Endothelial cell of umbilical vein (primary cell): ENCODE measurements at regions not wholly inside any gene's neighbourhood (a gene's known extent, or its start where the extent isn't known, plus 50 kb on each side); places are given as distances from the start of the nearest gene placed in this dataset.

Experiments used
- BruUV-seq: library from RNA; stranded (reverse); fragments of 400-500 nt; replicated peaks from 2 replicates; lab custom pipeline; 2021; lab: Mats Ljungman, UMichigan
- CTCF ChIA-PET: fragments of 300-600, 350-600 bp; sonication (Branson Sonifier 250); formaldehyde crosslinking; loops from one replicate; lab custom pipeline; 2021; ENCODE audit warnings: antibody characterized with exemption, inconsistent platforms; lab: Charles Lee
- POLR2A ChIA-PET: fragments of 300-600, 350-600 bp; sonication (Branson Sonifier 250); formaldehyde crosslinking; loops from one replicate; lab custom pipeline; 2021; ENCODE audit warnings: antibody characterized with exemption, inconsistent platforms; lab: Charles Lee
- DNase-seq: peaks from one replicate; pipeline ENCODE4 v3.0.0-alpha.2; 2011; ENCODE audit warnings: low read depth, low spot score
- FAIRE-seq: peaks from 2 replicates; lab custom pipeline; 2011; peaks lifted over from hg19 to GRCh38; lab: Jason Lieb, UNC
- H2AFZ ChIP-seq: 2 replicates; pipeline ENCODE4 v1.6.0; 2012; ENCODE audit warnings: low read depth, low read length, control low read depth, inconsistent platforms
- H3K27ac ChIP-seq: 2 replicates; pipeline ENCODE4 v1.5.1; 2011; ENCODE audit warnings: low read depth, mild to moderate bottlenecking, control low read depth, low read length, moderate library complexity; ENCODE audit not compliant: insufficient read depth
- H3K27me3 ChIP-seq, 2 experiments: 2 replicates each; pipeline versions ENCODE4 v1.6.0 to v1.6.1; 2011; ENCODE audit warnings: low read length in 2 of 2, mixed read lengths in 1 of 2; ENCODE audit not compliant: control insufficient read depth in 2 of 2, insufficient read depth in 2 of 2
- H3K36me3 ChIP-seq, 2 experiments: 2 replicates in 1 of 2; 3 replicates in 1 of 2; pipeline ENCODE4 v1.5.1; 2011; ENCODE audit warnings: low read length in 2 of 2, mild to moderate bottlenecking in 1 of 2, moderate library complexity in 1 of 2; ENCODE audit not compliant: control insufficient read depth in 2 of 2, insufficient read depth in 2 of 2; ENCODE audit errors: extremely low read depth in 1 of 2
- H3K4me1 ChIP-seq: 3 replicates; pipeline ENCODE4 v1.5.1; 2011; ENCODE audit warnings: mild to moderate bottlenecking, low read length; ENCODE audit not compliant: control insufficient read depth, insufficient read depth; ENCODE audit errors: extremely low read depth
- H3K4me2 ChIP-seq: 2 replicates; pipeline ENCODE4 v1.6.1; 2011; ENCODE audit warnings: low read length, control low read depth, mixed read lengths; ENCODE audit not compliant: insufficient read depth
- H3K4me3 ChIP-seq, 3 experiments: fragments of 200-600 bp in 1 of 3; sonication (generic), shearing (Covaris generic) in 1 of 3; replicated peaks in 1 of 3; 2 replicates each; pipeline ENCODE4 v1.5.1; 2011 to 2016; ENCODE audit warnings: control low read depth in 3 of 3, low read length in 3 of 3, mild to moderate bottlenecking in 2 of 3, inconsistent platforms in 1 of 3, low read depth in 1 of 3, moderate library complexity in 1 of 3; ENCODE audit not compliant: insufficient read depth in 1 of 3
- H3K79me2 ChIP-seq: 2 replicates; pipeline ENCODE4 v1.6.0; 2012; ENCODE audit warnings: low read length, inconsistent platforms; ENCODE audit not compliant: control insufficient read depth, insufficient read depth
- H3K9ac ChIP-seq: replicated peaks from 2 replicates; pipeline ENCODE3; 2011; ENCODE audit warnings: low read length, control low read depth; ENCODE audit not compliant: insufficient read depth; ENCODE audit errors: extremely low read depth
- H3K9me1 ChIP-seq: replicated peaks from 3 replicates; pipeline ENCODE4 v1.6.0; 2011; ENCODE audit warnings: mild to moderate bottlenecking, low read length; ENCODE audit not compliant: control insufficient read depth, insufficient read depth; ENCODE audit errors: extremely low read depth
- H3K9me3 ChIP-seq: replicated peaks from 2 replicates; pipeline ENCODE4 v1.5.1; 2012; ENCODE audit warnings: low read length, inconsistent platforms; ENCODE audit not compliant: control insufficient read depth, insufficient read depth
- H4K20me1 ChIP-seq: replicated peaks from 2 replicates; pipeline ENCODE3; 2011; ENCODE audit warnings: mild to moderate bottlenecking, low read length; ENCODE audit not compliant: control insufficient read depth, insufficient read depth; ENCODE audit errors: extremely low read depth
- CTCF ChIP-seq, 2 donors: IDR thresholded peaks; 1 replicate in 1 of 2; 2 replicates in 1 of 2; pipeline ENCODE4 v1.5.1; 2011; ENCODE audit warnings: low read length in 2 of 2, mild to moderate bottlenecking in 2 of 2, moderate library complexity in 2 of 2, control low read depth in 1 of 2, inconsistent platforms in 1 of 2, low read depth in 1 of 2; ENCODE audit not compliant: insufficient read depth in 1 of 2; ENCODE audit errors: extremely low read depth in 1 of 2
- GATA2 ChIP-seq: IDR thresholded peaks from 2 replicates; pipeline ENCODE4 v1.7.0; 2011; ENCODE audit warnings: low read depth, mild to moderate bottlenecking, moderate library complexity, mixed read lengths, low read length; ENCODE audit not compliant: insufficient read length, insufficient read depth
- POLR2AphosphoS5 ChIP-seq: IDR thresholded peaks from 2 replicates; pipeline ENCODE4 v1.6.1; 2012; ENCODE audit warnings: low read depth, mild to moderate bottlenecking, control low read depth, low read length, moderate library complexity; ENCODE audit not compliant: insufficient read depth
- dilution Hi-C: fragments of 300-500 bp; cut with MboI; formaldehyde crosslinking; loops from one replicate; pipeline ENCODE4 v1.15.0; 2019; ENCODE audit warnings: low sequenced_read_pairs; ENCODE audit not compliant: extremely low pct_ligation_motif_present
- intact Hi-C: fragments of 100-400 bp; cut with micrococcal nuclease; formaldehyde crosslinking; loops from one replicate; pipeline ENCODE4 v1.10.0; 2022

GRCh38 chr2:56130463-56131070 is 53.2 kb upstream of the CCDC85A start:
- Histone ChIP-seq H3K4me2 (no peak overlapping the region), H2AFZ (peak overlapping the region; percentile 9), H3K9ac (no peak overlapping the region), H3K27me3 (no peaks in the 10 kb centered on the region), H4K20me1 (no peaks in the 10 kb centered on the region), H3K9me3 (no peaks in the 10 kb centered on the region), H3K9me1 (no peaks in the 10 kb centered on the region), H3K4me1 (peaks cover 12% of the 10 kb centered on the region), H3K27ac (no peak overlapping the region), H3K79me2 (no peaks in the 10 kb centered on the region), H3K36me3 (no peaks in the 10 kb centered on the region), H3K4me3 (no peak overlapping the region)
- dilution Hi-C loops = no loop called here
- intact Hi-C loops = loop anchor here (5.0 kb wide), 4 partner anchors 53 to 1367 kb away; no protein-coding TSS in a partner anchor
- ChIA-PET CTCF (interaction anchor here (0.6 to 2.0 kb wide), 61 partner anchors 8 to 1388 kb away, joined by 3 to 32 read pairs (median 4); partner anchors contain the start of genes CCDC85A and PPP4R3B), POLR2A (interaction anchor here (0.6 to 0.7 kb wide), 2 partner anchors 167 to 225 kb away, joined by 3 read pairs; no protein-coding TSS in a partner anchor)
- TF ChIP-seq CTCF (IDR thresholded peaks at IDR 0.05; ENCODE audit: extremely low read depth in 1 of 2, insufficient read depth in 1 of 2, low read depth in 1 of 2, low read length in 2 of 2) = peak; percentile 75 to 76
- no peak for TF ChIP-seq GATA2
- DNase-seq (peak; percentile 78), FAIRE-seq (peak; percentile 65)
- no TSS peak for BruUV-seq

GRCh38 chr2:56132138-56132537 is 51.7 kb upstream of the CCDC85A start:
- no peak for TF ChIP-seq POLR2AphosphoS5
- peak; percentile 30 for TF ChIP-seq CTCF (IDR thresholded peaks at IDR 0.05; ENCODE audit: extremely low read depth in 1 of 2, insufficient read depth in 1 of 2, low read depth in 1 of 2, low read length in 2 of 2)
- Histone ChIP-seq H3K79me2 (no peaks in the 10 kb centered on the region), H3K4me2 (no peak overlapping the region), H2AFZ (no peak overlapping the region), H3K9me3 (no peaks in the 10 kb centered on the region), H3K27ac (no peak overlapping the region), H3K27me3 (no peaks in the 10 kb centered on the region), H4K20me1 (no peaks in the 10 kb centered on the region), H3K9me1 (no peaks in the 10 kb centered on the region), H3K9ac (no peak overlapping the region), H3K36me3 (no peaks in the 10 kb centered on the region), H3K4me1 (peaks cover 12% of the 10 kb centered on the region), H3K4me3 (no peak overlapping the region)
- intact Hi-C loops = loop anchor here (1.0 to 5.0 kb wide), 10 partner anchors 55 to 1365 kb away; partner anchors contain the start of gene EFEMP1
- FAIRE-seq = peak; percentile 64
- DNase-seq = peak; percentile 76
- ChIA-PET POLR2A (no interaction called here), CTCF (no interaction called here)
- dilution Hi-C loops = no loop called here
- BruUV-seq = no TSS peak
